Mesodermal cell (in vitro differentiated cells): ENCODE measurements at regions not wholly inside any gene's neighbourhood (a gene's known extent, or its start where the extent isn't known, plus 50 kb on each side); places are given as distances from the start of the nearest gene placed in this dataset.
A peak's percentile ranks its signal among the peaks of the same experiment; 100 is the strongest.

Experiments used
- H3K27ac ChIP-seq: 2 replicates; pipeline ENCODE4 v1.7.0; 2013; ENCODE audit warnings: mild to moderate bottlenecking, low read depth, low read length, moderate library complexity; ENCODE audit not compliant: severe bottlenecking
- H3K36me3 ChIP-seq: 2 replicates; pipeline ENCODE4 v1.7.1; 2013; ENCODE audit warnings: mild to moderate bottlenecking, low read length, moderate library complexity; ENCODE audit not compliant: control insufficient read depth, insufficient read depth
- H3K4me1 ChIP-seq: one replicate; pipeline ENCODE4 v1.7.1; 2013; ENCODE audit warnings: mild to moderate bottlenecking, low read length; ENCODE audit not compliant: insufficient read depth, control insufficient read depth, poor library complexity, severe bottlenecking
- H3K4me3 ChIP-seq: 2 replicates; pipeline ENCODE4 v1.7.0; 2013; ENCODE audit warnings: low read length, control low read depth, mild to moderate bottlenecking; ENCODE audit not compliant: insufficient read depth, poor library complexity, severe bottlenecking; ENCODE audit errors: extremely low read depth
- H3K9me3 ChIP-seq: 2 replicates; pipeline ENCODE4 v1.7.1; 2013; ENCODE audit warnings: mild to moderate bottlenecking, low read length, moderate library complexity; ENCODE audit not compliant: control insufficient read depth
- WGBS, 2 experiments: methylation state at CpG; one replicate each; pipeline ENCODE4 v1.1.5; 2013; ENCODE audit warnings: missing lambda C conversion rate in 2 of 2; ENCODE audit not compliant: insufficient coverage in 2 of 2; 5-methylcytosine and 5-hydroxymethylcytosine counted together

GRCh38 chr4:96703265-96703664, 863.4 kb downstream of the PDHA2 start:
- 50 to 83% methylated on average over 2 of the region's 2 CpGs for WGBS, 2 experiments
- no peak overlapping the region for H3K27ac ChIP-seq
- H3K36me3 ChIP-seq: no peaks in the 10 kb centered on the region
- no peaks in the 10 kb centered on the region for H3K9me3 ChIP-seq
- H3K4me1 ChIP-seq: no peaks in the 10 kb centered on the region
- H3K4me3 ChIP-seq: no peak overlapping the region

GRCh38 chr4:96708766-96709165, 868.9 kb downstream of the PDHA2 start:
- H3K27ac ChIP-seq: no peak overlapping the region
- no CpG with 5 or more reads among the region's 1 CpG for WGBS, 2 experiments
- H3K9me3 ChIP-seq: no peaks in the 10 kb centered on the region
- H3K36me3 ChIP-seq: no peaks in the 10 kb centered on the region
- H3K4me3 ChIP-seq: no peak overlapping the region
- H3K4me1 ChIP-seq: no peaks in the 10 kb centered on the region

GRCh38 chr4:96713271-96713850, 873.5 kb downstream of the PDHA2 start:
- no CpG with 5 or more reads among the region's 7 CpGs for WGBS, 2 experiments
- no peaks in the 10 kb centered on the region for H3K4me1 ChIP-seq

GRCh38 chr4:96729641-96730040, 889.7 kb downstream of the PDHA2 start:
- Histone ChIP-seq H3K4me1 (no peaks in the 10 kb centered on the region), H3K27ac (no peak overlapping the region), H3K36me3 (no peaks in the 10 kb centered on the region), H3K4me3 (no peak overlapping the region), H3K9me3 (peaks cover 18% of the 10 kb centered on the region)

More at GRCh38 chr4:96713271-96713850, 873.5 kb downstream of the PDHA2 start:
- H3K36me3 ChIP-seq: no peaks in the 10 kb centered on the region
- H3K9me3 ChIP-seq: no peaks in the 10 kb centered on the region
- no peak overlapping the region for H3K4me3 ChIP-seq
- no peak overlapping the region for H3K27ac ChIP-seq

- WGBS, 2 experiments: no CpG with 5 or more reads among the region's 3 CpGs
- no peaks in the 10 kb centered on the region for H3K4me1 ChIP-seq
- H3K27ac ChIP-seq: no peak overlapping the region
Observed at GRCh38 chr4:96730432-96730831, 890.5 kb downstream of the PDHA2 start.

GRCh38 chr4:96736352-96736889, 896.5 kb downstream of the PDHA2 start:
- H3K27ac ChIP-seq: peak overlapping the region; percentile 93
- no peak overlapping the region for H3K4me3 ChIP-seq
- no peaks in the 10 kb centered on the region for H3K36me3 ChIP-seq
- H3K4me1 ChIP-seq: no peaks in the 10 kb centered on the region
- 60% methylated on average over 1 of the region's 2 CpGs; no CpG with 5 or more reads in 1 of the 2 experiments for WGBS, 2 experiments
- H3K9me3 ChIP-seq: peaks cover 13% of the 10 kb centered on the region

More at GRCh38 chr4:96730432-96730831, 890.5 kb downstream of the PDHA2 start:
- no peaks in the 10 kb centered on the region for H3K36me3 ChIP-seq
- no peak overlapping the region for H3K4me3 ChIP-seq
- H3K9me3 ChIP-seq: peaks cover 17% of the 10 kb centered on the region

GRCh38 chr4:96739101-96739500, 899.2 kb downstream of the PDHA2 start:
- peaks cover 4% of the 10 kb centered on the region for H3K9me3 ChIP-seq
- H3K36me3 ChIP-seq: no peaks in the 10 kb centered on the region
- H3K4me1 ChIP-seq: no peaks in the 10 kb centered on the region
- H3K4me3 ChIP-seq: no peak overlapping the region
- no peak overlapping the region for H3K27ac ChIP-seq

- 95 to 100% methylated on average over 11 to 12 of the region's 24 CpGs for WGBS, 2 experiments
- no peaks in the 10 kb centered on the region for H3K36me3 ChIP-seq
- H3K27ac ChIP-seq: no peak overlapping the region
- no peak overlapping the region for H3K4me3 ChIP-seq
- H3K9me3 ChIP-seq: peaks cover 4% of the 10 kb centered on the region
- H3K4me1 ChIP-seq: no peaks in the 10 kb centered on the region
Observed at GRCh38 chr4:96742332-96743014, 902.6 kb downstream of the PDHA2 start.

- H3K27ac ChIP-seq: no peak overlapping the region
- no peaks in the 10 kb centered on the region for H3K36me3 ChIP-seq
- H3K4me3 ChIP-seq: no peak overlapping the region
- no peaks in the 10 kb centered on the region for H3K4me1 ChIP-seq
- peaks cover 8% of the 10 kb centered on the region for H3K9me3 ChIP-seq
Observed at GRCh38 chr4:96744676-96745075, 904.8 kb downstream of the PDHA2 start.

GRCh38 chr4:96753216-96753615, 913.3 kb downstream of the PDHA2 start:
- Histone ChIP-seq H3K9me3 (peaks cover 4% of the 10 kb centered on the region), H3K4me1 (no peaks in the 10 kb centered on the region), H3K27ac (no peak overlapping the region), H3K36me3 (no peaks in the 10 kb centered on the region), H3K4me3 (no peak overlapping the region)
- WGBS, 2 experiments: 77 to 82% methylated on average over 1 of the region's 1 CpG
